Stimulated activated CD8-positive, alpha-beta memory T cell treated with anti-CD3 and anti-CD28 coated beads, Interleukin-15, amount 100 ng/mL, for 1 hour (primary cell): ENCODE measurements at regions not wholly inside any gene's neighbourhood (a gene's known extent, or its start where the extent isn't known, plus 50 kb on each side); places are given as distances from the start of the nearest gene placed in this dataset.
"Not testable (repeated sequence)": the region's sequence is repeated elsewhere in the genome, so short reads cannot be mapped to it uniquely, and the experiment has no call there.

Source experiments
- DNase-seq: peaks from one replicate; pipeline ENCODE4 v3.0.0-alpha.2; 2020; ENCODE audit warnings: low read depth

DNA sequence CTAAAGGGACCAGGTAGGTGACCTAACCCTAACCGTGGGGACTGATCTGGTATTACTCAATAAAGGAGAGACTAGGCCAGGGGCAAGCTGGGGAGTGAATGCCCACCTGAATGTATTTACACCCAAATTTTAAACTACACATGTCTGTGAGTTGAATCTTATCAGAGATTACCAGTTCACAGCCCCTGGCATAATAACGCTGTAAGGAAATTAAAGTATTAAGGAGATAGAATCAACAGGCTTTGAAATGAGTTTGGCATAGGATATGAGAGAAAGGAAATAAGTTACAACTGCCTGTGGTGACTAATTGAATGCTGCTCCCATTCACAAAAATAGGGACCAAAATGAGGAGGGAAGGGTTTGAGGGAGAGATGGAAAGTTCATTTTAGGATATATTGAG lies 593.3 kb downstream of the CSNK1G3 start:
- DNase-seq = no peak

DNA sequence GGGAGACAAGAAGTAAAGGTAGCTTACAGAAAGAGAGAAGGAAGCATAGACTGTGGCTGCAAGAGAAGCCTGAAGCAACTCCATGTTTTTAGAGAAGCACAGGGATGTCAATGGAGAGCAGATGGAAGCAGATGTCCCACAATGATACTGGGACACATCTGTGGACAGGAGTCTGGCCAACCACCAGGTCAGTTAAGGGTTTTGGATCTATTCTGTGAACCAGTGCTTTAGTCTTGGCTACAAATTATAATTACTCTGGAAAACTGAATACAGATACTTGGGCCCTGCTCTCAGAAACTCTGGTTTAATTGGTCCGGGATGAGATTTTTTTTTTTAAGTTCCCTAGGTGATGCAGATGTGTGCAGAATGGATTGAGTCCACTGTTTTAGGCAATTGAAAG lies 592.8 kb downstream of the CSNK1G3 start:
- DNase-seq = no peak

DNA sequence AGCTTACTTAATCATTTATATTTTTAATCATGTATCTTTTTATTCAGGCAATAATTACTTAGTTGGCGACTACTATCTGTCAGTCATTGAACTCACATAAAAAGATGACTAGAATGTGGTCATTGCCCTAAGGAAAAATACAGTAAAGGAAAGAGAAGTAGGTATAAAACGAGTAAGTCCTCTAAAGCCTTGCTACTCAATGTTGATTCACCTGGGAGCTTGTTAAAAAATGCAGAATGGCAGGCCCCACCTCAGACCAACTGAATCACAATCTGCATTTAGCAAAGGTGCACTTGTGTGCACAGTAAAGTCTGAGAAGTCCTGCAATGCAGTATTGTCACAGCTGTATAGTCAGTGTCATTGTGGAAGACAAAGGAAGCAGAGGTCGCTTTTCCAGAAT lies 592.4 kb downstream of the CSNK1G3 start:
- no peak for DNase-seq

DNA sequence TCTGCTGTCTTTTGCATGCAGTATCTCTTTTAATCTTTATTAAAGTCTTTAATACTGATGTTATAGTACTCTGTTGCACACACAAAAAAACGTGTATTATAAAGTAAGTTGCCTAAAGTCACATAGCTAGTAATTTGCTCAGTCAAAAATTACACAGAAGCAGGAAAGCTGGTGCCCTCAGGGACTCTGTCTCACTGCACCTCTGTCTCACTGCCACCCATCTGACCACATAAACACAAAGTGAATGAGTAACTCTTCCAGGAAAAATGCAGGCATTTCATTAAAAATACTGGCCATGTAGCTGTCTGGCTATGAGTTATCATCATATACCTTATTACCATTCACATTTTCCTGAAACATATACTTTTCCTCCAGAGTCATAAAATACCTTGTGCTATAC lies 591.7 kb downstream of the CSNK1G3 start:
- no peak for DNase-seq

DNA sequence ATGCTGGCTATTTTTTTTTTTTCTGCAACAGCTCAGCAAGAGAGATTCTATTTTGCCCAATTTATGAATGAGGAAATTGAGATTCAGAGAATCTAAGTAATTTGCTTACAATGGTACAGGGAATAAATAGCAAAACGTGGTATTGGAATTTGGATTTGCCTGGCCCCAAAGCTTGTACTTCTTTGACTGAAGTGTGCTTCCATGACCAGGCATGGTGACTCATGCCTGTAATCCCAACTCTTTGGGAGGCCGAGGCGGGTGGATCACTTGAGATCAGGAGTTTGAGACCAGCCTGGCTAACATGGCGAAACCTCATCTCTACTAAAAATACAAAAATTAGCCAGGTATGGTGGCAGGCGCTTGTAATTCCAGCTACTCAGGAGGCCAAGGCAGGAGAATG lies 591.1 kb downstream of the CSNK1G3 start:
- DNase-seq = not testable (repeated sequence)

DNA sequence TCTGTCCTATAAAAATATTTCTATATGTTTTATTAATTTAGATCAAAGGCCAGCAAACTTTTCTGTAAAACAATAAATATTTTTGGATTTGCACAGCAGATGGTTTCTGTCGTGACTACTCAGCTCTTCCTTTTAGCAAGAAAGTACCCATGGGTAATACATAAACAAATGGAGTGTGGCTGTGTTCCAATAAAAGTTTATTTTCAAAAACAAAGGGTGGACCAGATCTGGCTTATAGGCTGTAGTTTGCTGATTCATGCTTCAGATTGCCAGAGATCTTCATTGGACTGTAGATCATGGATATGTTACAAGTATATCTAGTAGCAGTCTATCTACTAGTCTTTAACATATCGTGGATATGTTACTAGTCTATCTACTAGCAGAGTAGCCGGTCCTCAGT lies 590.5 kb downstream of the CSNK1G3 start:
- DNase-seq = no peak

DNA sequence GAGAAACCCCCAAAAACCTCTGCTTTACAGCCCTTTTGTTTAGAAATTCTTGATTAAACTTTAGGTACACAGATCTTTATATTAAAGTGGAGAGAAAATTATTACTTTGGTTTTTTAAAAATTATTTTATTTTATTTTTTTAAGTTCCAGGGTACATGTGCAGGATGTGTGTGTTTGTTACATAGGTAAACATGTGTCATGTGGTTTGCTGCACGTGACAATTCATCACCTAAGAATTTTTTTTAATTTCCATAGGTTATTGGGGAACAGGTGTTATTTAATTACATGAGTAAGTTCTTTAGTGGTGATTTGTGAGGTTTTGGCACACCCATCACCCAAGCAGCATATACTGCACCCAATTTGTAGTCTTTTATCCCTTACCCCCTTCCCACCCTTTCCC lies 581.7 kb downstream of the CSNK1G3 start:
- no peak for DNase-seq

DNA sequence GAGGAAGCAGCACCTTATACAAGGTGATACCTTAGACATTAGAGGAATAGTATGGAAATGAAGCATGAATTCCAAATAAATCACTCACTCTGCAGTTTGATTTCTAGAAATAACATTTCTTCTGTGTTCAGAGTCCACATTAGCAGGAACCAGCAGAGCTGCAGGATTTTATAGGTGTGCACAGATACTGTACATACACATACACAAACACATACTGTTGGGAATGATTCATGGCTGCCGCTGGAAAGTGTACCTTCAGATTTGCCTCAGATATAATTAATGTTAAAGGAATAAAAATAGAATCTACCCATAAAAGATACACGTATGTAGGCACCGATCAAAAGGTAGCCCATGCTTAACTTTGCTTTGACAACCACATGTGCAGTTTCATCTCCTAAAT lies 578.1 kb downstream of the CSNK1G3 start:
- DNase-seq = no peak

DNA sequence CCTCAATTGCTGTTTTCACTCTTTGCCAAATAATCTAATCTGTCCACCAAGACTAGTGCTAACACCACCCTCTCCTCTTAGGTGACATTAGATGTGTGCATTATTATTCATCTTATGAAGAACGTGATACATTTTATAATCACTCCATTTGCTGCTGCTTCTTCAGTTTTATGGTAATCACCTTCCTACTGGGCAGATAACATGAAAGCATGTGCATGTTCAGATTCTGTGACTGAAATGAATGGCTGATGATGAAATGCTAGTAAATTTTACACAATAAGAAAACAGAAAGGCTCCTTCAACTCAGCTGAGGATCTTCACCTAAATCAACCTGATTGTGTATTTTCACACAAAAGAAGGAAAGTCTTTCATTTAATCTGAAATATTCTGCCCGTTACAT lies 577.6 kb downstream of the CSNK1G3 start:
- DNase-seq = no peak

DNA sequence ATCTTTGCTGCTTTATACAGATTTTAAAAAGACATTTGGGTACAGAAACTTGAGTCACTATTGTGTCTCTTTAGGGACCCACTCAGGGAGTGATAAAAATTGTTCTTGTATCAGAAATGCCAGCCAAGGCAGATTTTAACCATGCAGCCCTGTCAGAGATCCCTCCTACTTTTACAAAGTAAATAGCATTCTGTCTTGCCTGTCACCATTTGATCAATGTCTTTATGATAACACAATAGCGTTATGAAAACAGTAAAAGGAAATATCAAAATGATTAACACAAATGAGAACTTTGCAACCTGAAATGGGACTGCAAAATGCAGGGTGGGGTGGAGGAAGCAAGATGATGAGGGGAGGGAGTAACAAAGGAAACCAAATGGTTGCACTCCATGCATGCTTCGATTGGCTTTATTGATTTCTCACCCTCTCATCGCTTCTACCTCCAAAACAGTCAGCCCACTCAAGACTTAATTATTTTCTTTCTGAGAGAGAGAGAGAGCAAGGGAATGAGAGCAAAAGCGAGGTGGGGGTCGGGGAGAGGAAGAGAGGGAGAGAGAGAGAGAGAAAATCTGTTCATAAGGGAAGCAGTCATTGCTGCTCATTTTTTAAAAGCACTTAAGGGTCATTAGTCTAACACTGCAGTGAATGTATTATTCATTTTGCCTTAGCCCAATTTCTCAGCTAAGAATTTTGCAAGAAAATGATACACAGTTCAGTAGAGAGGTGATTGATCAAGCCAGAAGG lies 576.5 kb downstream of the CSNK1G3 start:
- DNase-seq = no peak

DNA sequence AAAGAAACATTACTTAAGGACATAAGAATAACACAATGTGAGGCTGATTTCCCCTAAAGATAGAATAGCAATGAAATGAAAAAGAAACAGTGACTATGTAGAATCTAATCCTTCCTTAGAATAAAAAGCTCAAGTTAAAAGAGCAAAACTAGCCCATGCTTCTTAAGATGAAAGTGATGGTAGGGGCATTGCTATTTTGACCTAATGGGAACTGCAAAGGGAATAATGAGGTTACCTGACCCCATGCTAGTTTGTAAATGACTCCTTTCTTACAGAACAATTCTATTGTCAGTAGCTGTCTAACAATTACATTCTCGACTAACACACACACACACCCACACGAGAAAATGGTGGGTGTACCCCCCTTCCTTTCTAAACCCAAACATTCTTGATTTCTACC lies 575.8 kb downstream of the CSNK1G3 start:
- no peak for DNase-seq

DNA sequence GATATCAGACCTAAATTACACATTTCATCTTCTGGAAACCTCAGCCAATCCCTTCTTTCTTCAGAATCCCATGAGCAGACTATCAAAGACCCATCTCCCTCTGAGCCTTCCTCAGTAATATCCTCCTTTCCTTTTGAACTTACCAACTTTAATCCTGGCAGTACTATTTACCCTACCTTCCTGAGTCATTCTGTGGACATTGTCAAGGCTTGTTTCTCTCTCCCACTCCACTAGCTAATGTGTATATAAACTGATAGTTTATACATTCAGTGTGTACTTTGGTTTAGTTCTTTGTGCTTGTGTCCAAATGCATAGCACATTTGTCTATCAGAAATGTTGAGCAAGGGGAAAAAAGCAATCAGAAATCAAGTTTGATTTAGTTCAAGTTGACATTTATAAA lies 568.3 kb downstream of the CSNK1G3 start:
- DNase-seq = no peak

DNA sequence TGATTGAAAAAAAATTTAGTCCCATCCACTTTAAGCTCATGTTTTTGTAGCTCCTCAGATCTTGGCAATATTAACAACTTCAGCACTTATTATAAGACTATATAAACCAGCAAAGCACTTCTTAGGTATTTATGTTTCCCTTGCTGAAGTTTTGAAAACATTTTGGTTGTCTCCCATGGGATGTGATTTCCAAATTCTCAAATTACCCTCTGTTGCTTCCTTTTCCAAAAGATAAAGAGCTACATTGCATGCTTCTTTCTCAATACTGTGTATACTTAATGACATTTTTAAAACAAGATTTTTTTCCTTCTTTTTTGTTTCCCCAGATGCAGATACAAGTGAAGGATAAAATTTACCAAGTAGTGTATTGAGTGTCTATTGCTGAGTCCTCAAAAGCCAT lies 567.1 kb downstream of the CSNK1G3 start:
- no peak for DNase-seq

DNA sequence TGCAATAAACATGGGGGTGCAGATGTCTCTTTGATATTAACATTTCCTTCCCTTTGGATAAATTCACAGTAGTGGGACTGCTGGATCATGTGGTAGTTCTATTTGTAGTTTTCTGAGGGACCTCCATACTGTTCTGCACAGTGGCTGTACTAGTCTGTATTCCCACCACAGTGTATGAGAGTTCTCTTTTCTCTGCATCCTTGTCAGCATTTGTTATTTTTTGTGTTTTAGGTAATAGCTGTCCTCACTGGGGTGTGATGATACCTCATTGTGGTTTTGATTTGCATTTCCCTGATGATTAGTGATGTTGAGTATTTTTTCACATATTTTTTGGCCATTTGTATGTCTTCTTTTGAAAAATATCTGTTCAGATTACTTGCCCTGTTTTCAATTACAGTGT lies 562.5 kb downstream of the CSNK1G3 start:
- DNase-seq = no peak

DNA sequence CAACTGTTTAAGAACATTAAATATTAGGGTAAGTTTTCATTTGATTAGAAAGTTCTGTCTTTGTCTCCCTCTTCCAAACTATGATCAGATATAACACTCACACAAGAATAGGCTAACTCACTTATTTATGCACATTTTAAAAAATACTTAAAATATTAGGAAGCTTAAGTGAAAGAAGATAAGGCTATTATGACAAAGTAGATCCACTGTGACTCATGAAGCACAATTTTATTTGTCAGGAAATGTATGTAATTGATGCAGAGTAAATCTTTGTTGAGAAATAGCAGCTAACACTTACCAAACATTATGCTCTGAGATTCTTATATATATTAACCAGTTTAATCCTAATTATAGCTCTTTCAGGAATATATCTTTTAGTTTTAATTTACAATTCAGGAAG lies 560.6 kb downstream of the CSNK1G3 start:
- no peak for DNase-seq

DNA sequence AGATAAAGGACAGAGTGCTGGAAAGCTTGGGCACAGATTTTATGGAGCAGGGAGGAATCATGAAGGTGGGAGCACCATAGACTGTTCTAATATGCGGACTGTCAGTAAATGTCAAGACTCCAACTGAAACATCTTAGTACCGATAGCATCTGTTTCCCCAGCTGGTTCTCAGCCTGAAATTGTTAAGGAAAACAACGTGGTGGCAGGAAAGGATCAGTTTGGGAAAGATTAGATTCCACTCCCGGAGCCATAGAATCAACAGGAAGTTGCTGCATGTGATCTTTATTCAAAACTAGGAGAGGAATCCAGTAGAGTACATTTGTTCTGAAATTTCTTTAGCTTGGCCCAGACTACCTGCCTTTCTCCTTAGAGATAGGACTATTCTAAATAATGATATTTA lies 559.1 kb downstream of the CSNK1G3 start:
- no peak for DNase-seq

DNA sequence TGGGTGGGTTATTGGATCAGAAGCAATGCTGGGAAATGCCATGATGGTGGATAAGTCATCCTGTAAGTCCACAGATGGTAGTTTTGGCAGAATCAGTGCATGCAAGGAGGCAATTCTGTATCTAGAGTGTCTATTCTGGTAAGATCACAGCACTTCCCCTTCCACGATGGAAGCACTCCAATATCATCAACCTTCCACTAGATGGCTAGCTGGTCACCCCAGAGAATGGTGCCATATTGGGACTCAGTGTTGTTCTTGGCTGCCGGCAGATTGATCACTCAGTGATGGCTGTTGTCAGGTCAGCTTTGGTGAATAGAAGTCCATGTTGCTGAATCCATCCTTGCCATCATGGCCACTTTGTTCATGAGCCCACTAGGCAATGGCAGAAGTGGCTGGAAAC lies 553.5 kb downstream of the CSNK1G3 start:
- DNase-seq = no peak

DNA sequence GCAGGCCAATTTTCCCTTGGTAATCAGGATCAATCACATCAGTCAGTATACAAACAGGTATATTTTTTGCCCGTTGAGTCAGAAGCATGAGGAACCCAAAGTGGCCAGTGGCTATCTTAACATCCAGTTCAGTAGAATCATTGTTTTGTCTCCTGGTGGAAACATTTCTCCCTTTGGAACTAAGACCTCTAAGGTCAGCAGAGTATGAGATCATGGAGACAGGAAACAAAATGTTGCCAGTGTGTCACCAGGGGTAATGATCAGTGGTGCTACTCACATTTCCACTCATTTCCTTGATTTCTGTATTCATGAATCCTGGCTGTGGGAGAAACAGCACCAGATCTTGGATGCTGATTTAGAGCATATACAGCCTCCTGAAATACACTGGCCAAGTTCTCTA lies 553.0 kb downstream of the CSNK1G3 start:
- no peak for DNase-seq

DNA sequence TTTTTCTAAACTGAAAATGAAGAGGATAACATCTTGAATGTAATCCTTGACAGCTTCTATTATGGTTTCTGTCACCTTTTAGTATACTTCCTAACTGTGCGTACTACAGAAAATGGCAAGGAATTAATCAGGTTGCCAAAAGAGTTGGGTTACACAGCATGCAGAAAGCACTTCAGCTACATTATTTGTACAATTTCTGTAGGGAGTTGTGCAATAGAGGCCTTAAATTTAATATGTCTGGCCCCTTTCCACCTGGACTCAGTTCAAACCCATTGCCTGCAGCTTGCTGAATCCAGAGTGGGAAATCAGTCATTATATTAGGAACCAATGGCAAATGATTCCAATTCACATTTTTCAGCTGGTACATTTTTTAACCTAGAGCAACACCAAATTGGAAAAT lies 549.7 kb downstream of the CSNK1G3 start:
- no peak for DNase-seq

DNA sequence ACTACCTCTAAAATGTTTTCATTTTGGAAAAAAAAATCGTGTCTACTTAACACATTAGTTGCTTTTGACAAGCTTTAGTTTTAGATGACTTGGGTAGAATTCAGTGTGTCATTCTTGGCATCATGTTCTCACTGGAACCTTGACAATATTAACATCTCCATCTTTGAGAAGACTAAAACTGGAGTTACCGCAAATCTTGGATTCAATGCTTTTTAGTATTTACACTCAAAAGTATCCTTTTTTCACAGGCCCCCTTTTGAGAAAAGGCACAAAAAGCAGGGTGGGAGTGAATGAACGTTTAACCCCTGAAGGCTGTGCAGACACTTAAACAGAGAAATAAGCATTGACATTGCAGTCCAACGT lies 549.1 kb downstream of the CSNK1G3 start:
- no peak for DNase-seq

DNA sequence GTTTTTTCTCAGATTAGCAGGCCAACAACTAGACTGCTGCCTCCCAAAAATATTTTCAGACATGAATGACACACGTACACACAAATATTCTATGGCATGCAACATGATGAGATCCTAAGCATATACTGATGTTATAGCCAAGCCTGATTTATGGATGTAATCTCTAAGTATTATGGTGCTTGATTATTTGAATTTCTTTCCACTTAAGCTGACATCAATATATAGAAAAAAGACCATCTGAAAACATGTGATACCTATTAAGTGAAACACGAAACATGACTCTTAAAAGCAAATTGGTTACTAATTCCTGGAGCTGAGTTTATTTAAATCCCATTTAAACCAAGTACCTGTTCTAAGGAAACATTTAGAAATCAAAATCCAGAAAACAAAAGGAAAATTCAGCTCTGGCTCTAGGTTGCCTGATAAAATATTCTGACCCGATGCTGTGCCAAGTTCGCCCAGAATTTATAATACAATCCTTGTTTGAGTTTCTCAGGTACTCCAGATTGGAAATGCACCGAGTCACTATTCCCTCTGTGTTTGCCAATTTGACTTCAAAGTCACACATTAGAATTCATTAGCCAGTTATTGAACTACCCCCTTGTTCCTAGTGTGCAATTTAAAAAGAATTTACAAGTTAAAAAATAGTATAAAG lies 548.6 kb downstream of the CSNK1G3 start:
- no peak for DNase-seq

DNA sequence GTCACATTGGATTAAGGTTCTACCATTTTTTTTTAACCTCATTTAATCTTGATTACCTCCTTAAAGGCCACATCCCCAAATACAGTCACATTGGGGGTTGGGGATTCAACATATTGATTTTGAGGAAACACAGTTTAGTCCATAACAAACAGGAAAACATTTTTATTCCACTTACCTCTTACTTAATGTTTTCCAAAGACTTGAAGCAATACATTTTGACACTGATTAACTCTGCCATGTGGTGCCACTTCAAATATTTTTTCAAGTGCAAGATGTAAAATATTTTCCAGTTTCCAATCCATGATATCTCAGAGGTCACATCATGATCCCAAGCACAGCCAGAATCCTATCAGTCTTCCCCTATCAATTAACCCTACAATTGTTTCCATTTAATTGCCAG lies 548.0 kb downstream of the CSNK1G3 start:
- no peak for DNase-seq

DNA sequence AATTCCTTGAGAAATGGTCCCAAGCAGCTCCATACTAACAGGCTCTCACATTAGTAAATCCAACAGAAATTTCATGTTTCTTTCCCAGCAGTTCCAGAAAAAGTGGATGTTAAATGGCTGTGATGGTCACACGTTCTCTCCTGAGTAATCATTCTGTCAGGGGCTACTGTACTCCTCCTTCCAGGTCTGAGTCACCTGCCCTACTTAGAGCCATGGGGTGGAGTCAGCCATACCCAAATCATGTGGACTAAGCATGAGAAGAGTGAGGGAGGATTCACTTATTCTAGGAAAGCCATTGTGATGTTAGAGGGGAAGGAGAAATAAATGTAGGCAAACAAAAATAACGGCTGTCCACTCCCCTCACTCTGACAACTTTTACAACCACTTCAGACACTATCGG lies 547.2 kb downstream of the CSNK1G3 start:
- DNase-seq = no peak

DNA sequence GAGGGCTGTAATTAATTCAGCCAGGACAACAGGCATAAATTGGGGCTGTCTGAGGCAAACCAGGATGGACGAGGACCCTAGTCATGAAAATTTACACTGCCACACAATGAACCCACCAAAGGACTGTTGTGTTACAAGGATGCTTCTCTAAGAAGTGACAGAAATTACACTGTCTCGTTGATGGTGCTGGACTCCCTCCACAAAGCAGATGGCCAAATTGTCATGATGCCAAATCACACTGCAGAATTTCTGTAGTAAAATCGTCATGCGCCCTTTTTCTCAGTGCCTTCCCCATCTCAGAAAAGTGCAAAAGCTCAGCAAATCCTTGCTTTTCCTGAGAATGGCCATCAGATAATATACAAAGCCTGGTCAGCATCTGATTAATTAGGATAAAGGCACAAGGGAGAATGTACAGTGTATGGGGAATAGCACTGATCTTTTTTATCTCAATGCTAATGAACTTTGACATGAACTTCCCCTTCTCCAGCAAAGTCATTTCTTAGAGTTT lies 545.8 kb downstream of the CSNK1G3 start:
- no peak for DNase-seq
